22Rv1 (cell line): ENCODE measurements at regions not wholly inside any gene's neighbourhood (a gene's known extent, or its start where the extent isn't known, plus 50 kb on each side); places are given as distances from the start of the nearest gene placed in this dataset.

Experiments
- CTCF ChIP-seq: fragments of 450-650 bp; IDR thresholded peaks from 2 replicates; pipeline ENCODE4 v1.5.1; 2017; ENCODE audit warnings: mild to moderate bottlenecking
- ZFX ChIP-seq: fragments of 450-650 bp; IDR thresholded peaks from 2 replicates; pipeline ENCODE4 v1.6.1; 2017; ENCODE audit warnings: antibody characterized with exemption, borderline replicate concordance

- TF ChIP-seq CTCF = no peak
- TF ChIP-seq ZFX = no peak
Measured at GRCh38 chr17:33486135-33486885, 193.2 kb upstream of the ASIC2 start.
